Suppressor macrophage treated with lipopolysaccharide for 1 hour (primary cell): ENCODE measurements at regions not wholly inside any gene's neighbourhood (a gene's known extent, or its start where the extent isn't known, plus 50 kb on each side); places are given as distances from the start of the nearest gene placed in this dataset.
A peak's percentile ranks its signal among the peaks of the same experiment; 100 is the strongest.

Source experiments
- DNase-seq, 3 donors: peaks; one replicate each; pipeline ENCODE4 v3.0.0-alpha.2; 2020 to 2022

GRCh38 chr20:50286174-50286511, 95.5 kb downstream of the CEBPB start:
- no peak for DNase-seq

DNA sequence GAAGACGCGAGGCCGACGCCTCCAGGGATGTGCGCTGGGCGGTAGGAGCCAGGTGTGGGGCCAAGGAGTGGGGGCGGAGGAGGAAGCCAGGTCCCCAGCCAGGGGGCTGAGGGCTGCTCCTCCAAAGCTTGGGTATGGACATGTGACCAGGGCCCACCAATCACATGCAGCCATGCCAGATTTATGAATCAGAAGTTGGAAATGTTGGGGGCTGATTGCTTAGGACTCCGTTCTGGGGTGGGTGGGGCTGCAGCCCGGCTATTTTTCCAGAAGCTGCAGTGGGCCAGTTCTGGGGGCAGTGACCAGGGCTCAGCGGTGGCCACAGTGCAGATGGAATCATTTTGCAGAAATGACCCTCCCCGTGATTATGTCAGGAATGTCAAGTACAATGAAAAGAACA, 96.0 kb downstream of the CEBPB start:
- DNase-seq, result no peak

DNA sequence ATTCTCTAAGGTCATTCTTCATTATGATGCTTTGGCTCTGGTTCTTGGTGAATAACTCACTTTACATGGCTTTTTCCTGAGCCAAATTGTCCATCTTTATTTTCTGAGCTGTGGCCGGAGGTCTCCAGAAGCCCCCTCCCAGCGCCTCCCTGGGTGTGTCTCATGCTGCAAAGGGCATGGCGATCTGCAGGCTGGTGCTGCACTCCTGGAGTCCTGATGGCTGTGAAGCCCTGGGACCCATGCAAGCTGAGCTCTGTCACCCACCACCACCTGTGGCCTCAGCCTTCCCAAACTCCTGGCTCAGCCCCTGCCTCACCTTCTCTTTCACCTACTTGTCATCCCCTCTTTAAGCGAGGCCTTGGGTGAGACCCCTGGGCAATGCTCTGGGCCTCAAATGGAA, 96.9 kb downstream of the CEBPB start:
- no peak for DNase-seq

DNA sequence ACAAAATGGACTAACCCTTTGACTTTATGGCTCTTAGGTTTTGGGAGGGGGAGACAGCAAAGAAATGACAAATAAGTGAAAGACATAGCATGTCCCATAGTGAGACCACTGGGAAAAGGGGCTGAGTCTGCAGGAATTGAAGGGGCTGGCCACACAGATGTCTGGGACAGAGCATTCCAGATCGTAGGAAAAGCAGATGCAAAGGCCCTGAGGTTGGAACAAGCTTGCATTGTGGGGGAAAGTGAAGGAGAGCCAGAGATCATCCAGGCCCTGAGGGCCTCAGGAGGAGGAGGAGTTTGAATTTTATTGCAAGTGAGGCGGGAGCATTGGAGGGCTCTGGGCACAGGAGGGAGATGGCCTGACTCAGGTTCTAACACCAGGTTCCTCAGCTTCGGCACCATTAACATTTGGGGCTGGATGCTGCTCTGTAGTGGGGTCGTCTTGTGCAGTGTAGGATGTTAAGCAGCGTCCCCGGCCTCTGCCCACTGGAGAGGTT, 97.5 kb downstream of the CEBPB start:
- no peak for DNase-seq

- DNase-seq, result no peak
Observed at GRCh38 chr20:50289581-50289980, 99.0 kb downstream of the CEBPB start.

GRCh38 chr20:50290112-50290511, 99.5 kb downstream of the CEBPB start:
- no peak for DNase-seq

GRCh38 chr20:50290808-50291207, 100.2 kb downstream of the CEBPB start:
- DNase-seq, result no peak

DNA sequence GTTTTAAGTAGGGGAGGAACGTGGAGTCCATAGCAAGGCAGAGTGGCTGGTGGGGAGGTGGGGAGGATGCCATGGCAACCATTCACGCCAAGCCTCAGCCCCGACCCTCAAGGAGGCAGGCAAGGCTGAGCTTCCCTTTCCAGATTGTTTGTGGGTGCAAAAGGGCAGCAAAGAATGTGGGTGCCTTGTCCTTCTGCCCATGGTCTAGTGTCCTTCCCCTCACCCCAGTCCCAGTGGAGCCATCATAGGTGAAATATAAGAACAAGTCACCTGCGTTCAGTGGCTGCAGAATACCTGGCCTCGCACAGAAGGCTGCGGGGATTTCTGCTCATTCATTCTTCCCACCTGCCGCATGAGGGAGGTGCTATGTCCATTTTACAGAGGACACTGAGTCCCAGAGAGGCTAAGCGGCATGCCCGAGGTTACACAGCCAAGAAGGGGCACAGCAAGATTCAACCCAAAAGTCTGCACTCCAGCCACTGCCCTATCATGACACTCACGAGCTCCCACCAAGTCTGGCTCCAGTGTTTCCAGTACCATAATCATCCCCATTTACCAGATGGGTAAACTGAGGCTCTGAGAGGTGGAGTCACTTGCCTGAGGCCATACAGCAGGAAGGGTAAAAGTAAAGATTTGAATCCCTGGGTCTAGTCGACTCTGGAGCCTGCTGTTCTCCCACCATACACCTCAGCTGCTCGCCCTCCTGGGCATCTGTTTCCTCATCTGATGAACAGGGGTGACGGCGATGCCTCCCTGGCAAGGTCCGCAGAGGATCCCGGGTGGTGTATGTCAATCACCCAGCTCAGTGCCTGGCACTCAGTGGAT, 100.8 kb downstream of the CEBPB start:
- DNase-seq, result no peak

- no peak for DNase-seq
Observed at GRCh38 chr20:50292079-50292590, 101.5 kb downstream of the CEBPB start.

- peak; percentile 91 to 98 (median 95) for DNase-seq
Observed at GRCh38 chr20:50292591-50293283, 102.1 kb downstream of the CEBPB start.

GRCh38 chr20:50293284-50294139, 102.9 kb downstream of the CEBPB start:
- DNase-seq, result no peak

DNA sequence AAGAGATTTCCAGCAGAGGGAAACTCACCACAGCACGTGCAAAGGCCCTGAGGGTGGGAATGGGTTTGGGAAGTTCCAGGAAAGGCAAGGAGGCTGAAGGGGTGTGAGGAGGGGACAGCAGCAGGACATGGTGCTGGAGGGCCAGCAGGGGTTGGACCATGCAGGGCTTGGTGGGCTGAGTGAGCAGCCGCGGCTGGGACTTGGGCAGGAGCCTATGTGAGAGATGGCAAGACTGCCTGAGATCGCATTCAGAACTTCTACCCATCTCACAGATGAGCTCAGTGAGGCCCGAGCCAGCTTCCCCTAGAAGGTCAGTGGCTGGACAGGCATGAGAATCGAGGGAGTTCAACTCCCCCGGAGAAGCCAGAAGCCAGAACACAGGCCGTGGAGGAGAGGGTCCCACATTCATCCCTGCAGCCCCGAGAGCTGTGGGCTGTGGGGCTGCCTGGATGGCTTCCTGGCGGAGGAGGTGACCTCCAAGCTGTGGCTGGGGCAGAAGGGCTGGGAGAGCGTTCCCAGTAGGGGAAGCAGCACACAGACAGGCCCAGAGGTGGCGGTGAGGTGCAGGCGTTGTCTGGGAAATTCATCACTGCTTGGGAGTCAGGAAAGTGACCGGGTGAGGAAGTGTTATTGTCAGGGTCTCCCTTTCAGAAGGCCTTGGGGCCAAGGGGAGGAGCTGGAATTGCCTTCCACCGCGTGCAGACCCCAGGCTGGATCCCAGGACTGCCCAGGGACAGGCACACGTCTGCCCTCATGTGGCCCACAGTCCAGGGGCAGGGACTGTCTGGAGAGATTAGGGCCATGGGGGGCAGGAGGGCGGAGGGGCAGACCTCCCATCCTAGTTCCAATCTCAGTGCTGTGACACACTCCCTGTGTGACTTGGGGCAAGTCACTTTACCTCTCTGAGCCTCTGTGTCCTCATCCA, 103.8 kb downstream of the CEBPB start:
- DNase-seq, result no peak

- DNase-seq, result no peak
Observed at GRCh38 chr20:50295345-50295744, 104.7 kb downstream of the CEBPB start.

- no peak for DNase-seq
Observed at GRCh38 chr20:50295762-50296449, 105.3 kb downstream of the CEBPB start.

DNA sequence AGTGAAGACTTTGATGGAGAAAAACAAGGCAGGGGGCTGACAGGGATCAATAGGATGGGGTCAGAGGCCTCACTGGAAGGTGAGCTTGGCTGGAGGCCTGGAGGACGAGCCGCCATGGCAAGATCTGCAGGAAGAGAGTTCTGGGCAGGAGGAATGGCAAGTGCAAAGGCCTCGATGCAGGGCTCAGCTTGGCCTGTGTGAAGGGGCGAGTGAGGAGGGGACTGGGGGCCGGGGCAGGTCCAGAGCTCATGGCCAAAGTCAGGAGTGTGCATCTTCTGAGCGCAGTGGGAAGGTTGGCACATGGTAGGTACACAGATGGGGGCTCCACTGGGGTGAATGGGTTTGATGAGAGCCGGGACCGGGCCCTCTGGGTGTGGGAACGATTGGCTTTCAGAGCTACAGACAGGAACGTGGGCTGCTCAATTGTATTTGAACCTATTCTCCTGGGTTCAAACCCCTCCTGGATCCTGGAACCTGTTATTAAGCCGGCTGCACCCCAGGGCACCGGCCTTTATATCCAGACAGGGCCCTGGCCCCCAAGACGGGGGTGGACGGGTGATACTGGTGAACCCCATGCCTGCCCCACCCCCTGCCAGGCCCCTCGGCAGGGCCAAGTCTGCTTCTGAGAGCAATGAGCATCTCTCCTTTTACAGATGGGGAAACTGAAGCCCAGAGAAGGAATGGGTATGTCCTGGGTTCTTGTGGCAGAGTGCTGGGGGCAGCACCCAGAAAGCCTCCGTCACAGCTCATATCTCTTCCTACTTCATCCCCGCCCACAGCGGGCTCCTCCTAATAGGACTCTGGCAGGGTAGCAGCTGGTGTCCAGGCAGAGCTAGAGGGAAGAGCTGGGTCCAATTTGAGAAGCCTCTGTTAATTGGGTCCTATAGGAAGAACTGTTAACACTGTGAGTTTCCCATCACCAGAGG, 106.1 kb downstream of the CEBPB start:
- peak in 2 of 3 donors; percentile 68 to 88 for DNase-seq

DNA sequence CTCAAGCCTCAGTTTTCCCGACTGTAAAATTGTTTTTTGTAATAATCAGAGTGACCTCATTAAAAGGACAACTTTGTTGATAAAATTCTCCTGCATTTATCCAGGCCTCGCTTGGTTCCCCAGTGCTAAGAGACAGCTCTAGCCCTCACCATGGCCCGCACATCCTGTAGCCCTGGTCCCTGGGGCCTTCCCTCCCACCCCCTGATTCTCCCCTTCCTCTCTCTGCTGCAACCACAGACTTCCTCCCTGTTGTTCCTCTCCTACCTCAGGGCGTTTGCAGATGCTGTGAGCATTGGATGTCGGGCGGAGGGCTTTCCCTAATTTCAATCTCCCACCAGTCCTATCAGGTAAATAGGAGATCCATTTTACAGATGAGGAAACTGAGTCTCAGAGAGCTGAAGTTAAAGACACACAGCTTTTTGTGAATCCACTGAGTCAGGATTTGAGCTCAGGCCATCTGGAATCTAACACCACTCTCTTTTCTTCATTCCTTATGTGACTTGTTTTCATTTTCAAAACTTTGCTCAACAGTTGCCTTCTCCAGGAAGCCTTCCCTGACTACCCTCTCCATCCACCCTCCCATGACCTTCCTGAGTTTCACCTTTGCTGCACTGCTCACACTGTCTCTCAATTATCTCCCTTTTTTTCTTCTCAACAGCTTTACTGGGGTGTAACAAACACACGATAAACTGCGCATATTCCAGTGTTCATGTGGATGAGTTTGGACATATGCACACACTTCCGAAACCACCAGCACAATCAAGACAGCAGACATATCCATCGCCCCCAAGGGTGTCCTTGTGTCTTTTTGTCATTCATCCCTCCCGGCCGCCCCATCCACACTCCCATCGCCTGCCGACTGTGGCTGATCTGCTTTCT, 107.1 kb downstream of the CEBPB start:
- peak; percentile 59 to 69 (median 68) for DNase-seq

- DNase-seq, result no peak
Observed at GRCh38 chr20:50298554-50299324, 108.1 kb downstream of the CEBPB start.

- no peak for DNase-seq
Observed at GRCh38 chr20:50299325-50299629, 108.6 kb downstream of the CEBPB start.

GRCh38 chr20:50301165-50301564, 110.5 kb downstream of the CEBPB start:
- no peak for DNase-seq
